Colonic mucosa (tissue), 4 donors: ENCODE measurements at regions not wholly inside any gene's neighbourhood (a gene's known extent, or its start where the extent isn't known, plus 50 kb on each side); places are given as distances from the start of the nearest gene placed in this dataset.

Source experiments
- DNase-seq: peaks from one replicate; pipeline ENCODE4 v3.0.0-alpha.2; 2020
- H3K27ac ChIP-seq: fragments of 200-600 bp; one replicate; pipeline ENCODE4 v1.8.0; 2021
- H3K27me3 ChIP-seq: fragments of 200-600 bp; one replicate; pipeline ENCODE4 v1.8.0; 2021
- H3K36me3 ChIP-seq: fragments of 200-600 bp; one replicate; pipeline ENCODE4 v1.8.0; 2021
- H3K4me1 ChIP-seq: fragments of 200-600 bp; one replicate; pipeline ENCODE4 v1.8.0; 2021; ENCODE audit warnings: mild to moderate bottlenecking
- H3K4me3 ChIP-seq: fragments of 200-600 bp; one replicate; pipeline ENCODE4 v1.8.0; 2021
- H3K9ac ChIP-seq, 2 donors: one replicate each; pipeline ENCODE4 v1.7.0; 2013; ENCODE audit warnings: control low read depth in 2 of 2, low read depth in 2 of 2, low read length in 2 of 2
- H3K9me3 ChIP-seq: fragments of 200-600 bp; one replicate; pipeline ENCODE4 v1.8.0; 2021
- intact Hi-C: fragments of 100-400 bp; cut with DNase I; formaldehyde crosslinking; loops from one replicate; pipeline ENCODE4 v1.14.1; 2022
- TF ChIP-seq, protein P1 (sequence below): fragments of 200-600 bp; IDR thresholded peaks from one replicate; pipeline ENCODE4 v1.8.0; 2022; ENCODE audit warnings: antibody characterized with exemption, mild to moderate bottlenecking
- donor health status: healthy.
- donor health status: DM: no; HTN: no; CAD: no.
- donor health status: DM: no; HTN: no; CAD: no.

DNA sequence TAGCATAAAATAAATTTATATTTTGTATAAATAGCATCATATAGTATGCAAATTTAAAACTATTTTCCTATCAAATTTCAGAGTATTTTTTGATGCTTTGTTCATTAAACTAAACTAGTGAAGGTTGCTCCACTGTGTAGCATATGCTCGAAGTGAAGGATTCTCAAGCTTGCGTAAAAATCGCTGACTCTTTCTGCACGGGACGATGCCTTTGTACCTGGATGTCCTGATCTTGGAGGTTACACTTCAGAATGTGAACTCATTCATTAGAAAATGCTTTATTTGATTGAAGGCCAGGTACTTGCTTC lies 305.0 kb downstream of the WDR72 start:
- Histone ChIP-seq H3K4me3 (no peak overlapping the region), H3K9me3 (no peaks in the 10 kb centered on the region), H3K27ac (no peak overlapping the region), H3K27me3 (no peaks in the 10 kb centered on the region), H3K36me3 (no peaks in the 10 kb centered on the region), H3K9ac (no peak overlapping the region), H3K4me1 (peaks cover 4% of the 10 kb centered on the region)
- DNase-seq = no peak
- TF ChIP-seq, protein P1, sequence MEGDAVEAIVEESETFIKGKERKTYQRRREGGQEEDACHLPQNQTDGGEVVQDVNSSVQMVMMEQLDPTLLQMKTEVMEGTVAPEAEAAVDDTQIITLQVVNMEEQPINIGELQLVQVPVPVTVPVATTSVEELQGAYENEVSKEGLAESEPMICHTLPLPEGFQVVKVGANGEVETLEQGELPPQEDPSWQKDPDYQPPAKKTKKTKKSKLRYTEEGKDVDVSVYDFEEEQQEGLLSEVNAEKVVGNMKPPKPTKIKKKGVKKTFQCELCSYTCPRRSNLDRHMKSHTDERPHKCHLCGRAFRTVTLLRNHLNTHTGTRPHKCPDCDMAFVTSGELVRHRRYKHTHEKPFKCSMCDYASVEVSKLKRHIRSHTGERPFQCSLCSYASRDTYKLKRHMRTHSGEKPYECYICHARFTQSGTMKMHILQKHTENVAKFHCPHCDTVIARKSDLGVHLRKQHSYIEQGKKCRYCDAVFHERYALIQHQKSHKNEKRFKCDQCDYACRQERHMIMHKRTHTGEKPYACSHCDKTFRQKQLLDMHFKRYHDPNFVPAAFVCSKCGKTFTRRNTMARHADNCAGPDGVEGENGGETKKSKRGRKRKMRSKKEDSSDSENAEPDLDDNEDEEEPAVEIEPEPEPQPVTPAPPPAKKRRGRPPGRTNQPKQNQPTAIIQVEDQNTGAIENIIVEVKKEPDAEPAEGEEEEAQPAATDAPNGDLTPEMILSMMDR = no peak
- intact Hi-C loops = no loop called here

DNA sequence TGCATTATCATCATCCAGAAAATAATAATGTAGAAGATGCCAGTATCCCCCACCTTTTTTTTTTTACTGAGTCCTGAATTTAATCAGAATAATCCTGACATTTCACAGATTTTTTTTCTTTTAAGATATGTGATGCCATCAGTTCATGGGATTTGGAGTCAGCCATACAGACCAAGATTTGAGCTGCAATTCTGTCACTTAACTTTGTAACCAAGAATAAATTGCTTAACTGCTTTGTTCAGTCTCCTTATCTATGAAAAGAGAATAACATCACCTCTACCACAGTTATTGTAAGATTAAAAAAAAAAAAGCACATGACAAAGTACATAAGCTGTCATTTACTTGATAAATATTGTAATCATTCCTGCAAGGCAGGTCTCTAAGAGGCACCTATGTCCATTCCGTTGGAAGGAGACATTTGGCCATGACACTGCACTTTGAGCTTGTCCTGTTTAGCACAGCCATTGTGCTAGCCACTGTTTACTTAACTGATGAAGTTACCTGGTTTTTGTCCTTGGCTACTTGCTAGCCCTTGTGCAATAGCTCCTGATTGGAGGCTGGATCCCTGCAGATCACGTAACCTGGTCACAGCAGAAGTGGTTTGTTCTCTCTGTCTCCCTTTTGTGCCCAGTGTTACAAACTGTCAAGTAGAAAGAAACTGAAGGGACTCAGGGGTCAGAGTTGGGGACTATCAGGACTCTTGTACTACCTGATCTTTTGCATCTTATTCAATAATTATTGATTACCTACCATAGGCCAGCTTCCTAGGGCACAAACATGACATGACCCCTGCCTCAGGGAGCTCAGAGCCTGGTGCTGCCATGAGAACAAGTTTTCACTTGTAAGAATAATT lies 306.0 kb downstream of the WDR72 start:
- H3K9ac ChIP-seq = no peak overlapping the region
- DNase-seq = peak; percentile 43
- no peaks in the 10 kb centered on the region for H3K9me3 ChIP-seq
- TF ChIP-seq, protein P1 = no peak
- no peak overlapping the region for H3K4me3 ChIP-seq
- peaks cover 4% of the 10 kb centered on the region for H3K4me1 ChIP-seq
- intact Hi-C loops = no loop called here
- no peak overlapping the region for H3K27ac ChIP-seq
- no peaks in the 10 kb centered on the region for H3K27me3 ChIP-seq
- no peaks in the 10 kb centered on the region for H3K36me3 ChIP-seq

DNA sequence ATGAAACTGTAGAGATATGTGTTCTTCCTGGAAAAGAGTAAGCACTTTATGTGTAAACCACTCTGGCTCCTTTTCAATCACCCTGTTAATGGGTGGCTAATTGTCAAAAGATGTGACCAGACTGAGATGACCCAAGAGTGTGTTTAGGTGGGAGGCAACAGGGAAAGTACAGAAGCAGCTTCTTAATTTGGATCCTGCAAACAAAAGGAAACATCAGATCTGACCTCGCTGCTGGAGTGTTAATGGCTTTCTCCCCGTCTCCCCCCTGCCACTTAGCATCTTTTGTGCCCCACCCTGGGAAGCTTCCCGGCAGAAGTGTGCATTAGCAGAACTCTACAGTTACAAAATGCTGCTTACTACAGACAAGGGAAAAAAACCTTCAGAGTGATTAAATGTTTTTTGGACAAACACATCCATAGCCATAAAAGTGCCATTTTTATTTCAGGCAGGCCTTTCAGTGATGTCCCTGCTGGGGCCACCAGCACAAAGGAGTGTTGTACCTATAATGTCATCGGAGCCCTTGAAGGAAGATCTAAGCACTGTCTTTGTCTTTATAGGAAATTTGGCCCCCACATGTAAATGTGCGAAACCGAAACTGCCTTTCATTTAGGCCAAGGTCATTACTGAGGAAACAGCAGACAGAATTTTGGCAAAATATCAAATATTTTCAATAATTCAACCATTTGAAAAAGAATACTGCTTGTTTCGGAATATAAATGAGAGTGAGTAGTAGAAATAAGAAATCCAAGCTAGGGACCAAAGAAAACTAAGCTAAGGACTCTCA lies 311.0 kb downstream of the WDR72 start:
- TF ChIP-seq, protein P1 = no peak
- intact Hi-C loops = no loop called here
- DNase-seq = no peak
- no peaks in the 10 kb centered on the region for H3K27me3 ChIP-seq
- H3K9ac ChIP-seq = no peak overlapping the region
- H3K4me1 ChIP-seq = peaks cover 4% of the 10 kb centered on the region
- no peak overlapping the region for H3K27ac ChIP-seq
- H3K36me3 ChIP-seq = no peaks in the 10 kb centered on the region
- no peak overlapping the region for H3K4me3 ChIP-seq
- H3K9me3 ChIP-seq = no peaks in the 10 kb centered on the region

DNA sequence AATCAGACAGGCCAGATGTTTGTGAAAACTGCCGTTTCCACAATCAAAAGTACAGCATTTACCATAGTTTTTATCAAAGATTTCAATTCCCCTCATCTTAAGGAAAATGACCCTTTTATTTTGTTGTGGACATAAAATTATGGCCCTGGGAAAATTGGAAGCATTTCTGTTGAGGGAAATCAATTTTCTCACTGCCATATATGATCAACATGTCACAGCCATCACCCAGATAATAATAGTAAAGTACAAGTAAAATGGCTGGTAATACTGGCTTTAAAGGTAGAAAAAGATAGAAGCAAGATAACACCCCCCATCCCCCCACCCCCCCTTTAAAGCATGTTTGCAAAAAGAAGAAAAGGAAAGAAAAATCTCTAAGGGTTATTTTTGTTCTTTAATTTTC lies 311.7 kb downstream of the WDR72 start:
- intact Hi-C loops = no loop called here
- peaks cover 4% of the 10 kb centered on the region for H3K4me1 ChIP-seq
- no peak overlapping the region for H3K4me3 ChIP-seq
- no peak for DNase-seq
- H3K9ac ChIP-seq = no peak overlapping the region
- no peaks in the 10 kb centered on the region for H3K9me3 ChIP-seq
- TF ChIP-seq, protein P1 = no peak
- H3K36me3 ChIP-seq = no peaks in the 10 kb centered on the region
- no peak overlapping the region for H3K27ac ChIP-seq
- no peaks in the 10 kb centered on the region for H3K27me3 ChIP-seq

DNA sequence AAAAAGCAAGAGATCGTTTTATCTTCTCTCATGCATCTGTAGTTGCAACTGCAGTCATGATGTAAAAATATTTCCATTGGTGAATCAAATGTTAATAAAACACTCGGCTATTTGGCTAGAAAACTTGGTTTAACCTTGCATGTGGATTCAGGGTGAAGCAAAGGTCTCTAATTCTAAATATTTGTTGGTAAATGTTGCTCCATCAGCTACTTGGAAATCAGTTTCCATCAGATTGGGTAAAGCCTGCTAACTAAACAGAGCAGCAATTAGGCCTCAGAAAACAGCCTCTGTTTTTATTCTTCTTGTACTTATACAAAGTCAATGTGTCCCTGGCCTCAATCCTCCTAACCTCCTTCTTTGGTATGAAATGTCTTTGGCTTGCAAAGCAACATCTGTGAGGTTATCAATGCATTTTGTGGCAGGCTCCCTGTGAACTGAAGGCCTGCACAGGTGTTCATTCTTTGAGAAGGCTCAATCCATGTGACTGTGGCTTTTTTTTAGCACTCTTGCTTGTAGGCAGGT lies 312.3 kb downstream of the WDR72 start:
- Histone ChIP-seq H3K27ac (no peak overlapping the region), H3K4me1 (peaks cover under 1% of the 10 kb centered on the region), H3K9me3 (no peaks in the 10 kb centered on the region), H3K4me3 (no peak overlapping the region), H3K36me3 (no peaks in the 10 kb centered on the region), H3K9ac (no peak overlapping the region), H3K27me3 (no peaks in the 10 kb centered on the region)
- intact Hi-C loops = no loop called here
- TF ChIP-seq, protein P1 = no peak
- DNase-seq = no peak
